M059J (cell line): ENCODE measurements at regions not wholly inside any gene's neighbourhood (a gene's known extent, or its start where the extent isn't known, plus 50 kb on each side); places are given as distances from the start of the nearest gene placed in this dataset.
"Not testable (repeated sequence)": the region's sequence is repeated elsewhere in the genome, so short reads cannot be mapped to it uniquely, and the experiment has no call there.

ENCODE experiments used
- DNase-seq: peaks from one replicate; pipeline ENCODE4 v3.0.0-alpha.2; 2012; ENCODE audit warnings: low read depth

- no peak for DNase-seq
These were observed 204.1 kb upstream of the DDX53 start for GRCh38 chrX:22795671-22796070.

GRCh38 chrX:22800360-22800759 lies 199.4 kb upstream of the DDX53 start:
- peak; percentile 81 for DNase-seq

GRCh38 chrX:22800806-22801205 lies 199.0 kb upstream of the DDX53 start:
- peak; percentile 59 for DNase-seq

GRCh38 chrX:22803353-22803752 lies 196.4 kb upstream of the DDX53 start:
- no peak for DNase-seq

- DNase-seq = no peak
These were observed 188.9 kb upstream of the DDX53 start for GRCh38 chrX:22810876-22811275.

GRCh38 chrX:22818061-22818460 lies 181.7 kb upstream of the DDX53 start:
- no peak for DNase-seq

- no peak for DNase-seq
These were observed 144.1 kb upstream of the DDX53 start for GRCh38 chrX:22855693-22856092.

GRCh38 chrX:22859642-22860041 lies 140.1 kb upstream of the DDX53 start:
- DNase-seq = no peak

GRCh38 chrX:22866801-22867200 lies 133.0 kb upstream of the DDX53 start:
- not testable (repeated sequence) for DNase-seq

- no peak for DNase-seq
These were observed 117.2 kb upstream of the DDX53 start for GRCh38 chrX:22882543-22882942.

GRCh38 chrX:22889819-22890218 lies 109.9 kb upstream of the DDX53 start:
- no peak for DNase-seq

GRCh38 chrX:22912616-22913015 lies 87.1 kb upstream of the DDX53 start:
- DNase-seq = no peak

GRCh38 chrX:22922961-22923360 lies 76.8 kb upstream of the DDX53 start:
- peak; percentile 12 for DNase-seq

GRCh38 chrX:22934640-22935039 lies 65.1 kb upstream of the DDX53 start:
- no peak for DNase-seq

- no peak for DNase-seq
These were observed 54.8 kb upstream of the DDX53 start for GRCh38 chrX:22944945-22945344.
